Gastroesophageal sphincter (tissue), 4 donors: ENCODE measurements at regions not wholly inside any gene's neighbourhood (a gene's known extent, or its start where the extent isn't known, plus 50 kb on each side); places are given as distances from the start of the nearest gene placed in this dataset.

Experiments used
- ATAC-seq: fragments of 150-250 bp; one replicate; pipeline ENCODE4 v1.9.1; 2016; ENCODE audit warnings: mild to moderate bottlenecking, moderate library complexity
- H3K27ac ChIP-seq, 4 donors: fragments of 200-600 bp; sonication (generic) in 3 of 4; 1 replicate in 3 of 4; 2 replicates in 1 of 4; pipeline ENCODE4 v1.5.1; 2016 to 2019
- H3K27me3 ChIP-seq: fragments of 200-600 bp; sonication (generic); one replicate; pipeline ENCODE4 v1.5.1; 2019
- H3K36me3 ChIP-seq, 2 donors: fragments of 200-600 bp; sonication (generic); one replicate each; pipeline ENCODE4 v1.5.1; 2019; ENCODE audit warnings: control low read depth in 1 of 2
- H3K4me1 ChIP-seq, 3 donors: fragments of 200-600 bp; sonication (generic); 1 replicate in 2 of 3; 2 replicates in 1 of 3; pipeline ENCODE4 v1.5.1; 2016 to 2019; ENCODE audit warnings: control low read depth in 2 of 3
- H3K4me3 ChIP-seq, 2 donors: fragments of 200-600 bp; sonication (generic); one replicate each; pipeline ENCODE4 v1.5.1; 2019; ENCODE audit warnings: mild to moderate bottlenecking in 1 of 2, moderate library complexity in 1 of 2
- H3K9me3 ChIP-seq, 3 donors: fragments of 200-600 bp; sonication (generic); one replicate each; pipeline ENCODE4 v1.5.1; 2017 to 2019; ENCODE audit warnings: control low read depth in 2 of 3
- CTCF ChIP-seq, 4 experiments: fragments of 200-600 bp in 2 of 4; fragments of 450-650 bp in 2 of 4; sonication (generic) in 1 of 4; IDR thresholded peaks; one replicate each; pipeline ENCODE4 v1.5.1; 2017 to 2019; ENCODE audit warnings: antibody characterized with exemption in 4 of 4, mild to moderate bottlenecking in 2 of 4, moderate library complexity in 2 of 4
- EP300 ChIP-seq: sonication (generic); formaldehyde crosslinking; IDR thresholded peaks from one replicate; pipeline ENCODE4 v1.6.1; 2017; ENCODE audit warnings: antibody characterized with exemption, mild to moderate bottlenecking
- POLR2A ChIP-seq, 2 donors: fragments of 450-650 bp; IDR thresholded peaks; one replicate each; pipeline ENCODE4 v1.6.1; 2017; ENCODE audit warnings: antibody characterized with exemption in 2 of 2, mild to moderate bottlenecking in 2 of 2, moderate library complexity in 1 of 2
- POLR2AphosphoS5 ChIP-seq: sonication (generic); formaldehyde crosslinking; IDR thresholded peaks from one replicate; pipeline ENCODE4 v1.6.1; 2017; ENCODE audit warnings: antibody characterized with exemption
- WGBS, 2 donors: methylation state at CpG; one replicate each; pipeline ENCODE4 v1.1.5; 2018; ENCODE audit warnings: low coverage in 1 of 2; 5-methylcytosine and 5-hydroxymethylcytosine counted together

- 69 to 100% methylated on average over 4 of the region's 16 CpGs for WGBS, 2 donors
- no peaks in the 10 kb centered on the region for H3K4me1 ChIP-seq
- ATAC-seq, result no peak
- no peaks in the 10 kb centered on the region for H3K36me3 ChIP-seq
- TF ChIP-seq CTCF (IDR thresholded peaks at IDR 0.05), result no peak
- TF ChIP-seq POLR2A (IDR thresholded peaks at IDR 0.05), result no peak
- TF ChIP-seq POLR2AphosphoS5, result no peak
- TF ChIP-seq EP300, result no peak
- no peaks in the 10 kb centered on the region for H3K9me3 ChIP-seq
- no peak overlapping the region for H3K27ac ChIP-seq
- no peaks in the 10 kb centered on the region for H3K27me3 ChIP-seq
- no peak overlapping the region for H3K4me3 ChIP-seq
Observed at GRCh38 chr6:14857501-14857900, 388.4 kb upstream of the JARID2 start.

DNA sequence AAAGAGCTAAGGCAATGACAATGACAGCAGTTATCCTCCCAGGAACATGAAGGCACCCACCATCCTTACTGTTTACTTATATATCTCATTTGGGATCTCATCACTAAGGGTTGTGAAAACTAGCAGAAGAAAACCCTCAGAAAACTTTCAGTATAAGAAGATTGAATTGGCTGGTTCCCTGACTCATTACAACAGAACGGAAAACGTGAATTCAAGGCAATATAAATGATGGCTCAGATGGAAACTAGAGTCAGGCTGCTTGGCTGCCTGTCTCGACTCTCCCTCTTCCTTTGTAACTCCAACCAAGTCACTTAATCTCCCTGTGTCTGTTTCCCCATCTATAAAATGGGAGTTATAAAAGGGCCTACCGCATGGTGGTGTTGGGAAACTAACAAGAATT is 387.1 kb upstream of the JARID2 start:
- 44 to 65% methylated on average over 4 of the region's 4 CpGs for WGBS, 2 donors
- no peak for ATAC-seq
- H3K9me3 ChIP-seq, result no peaks in the 10 kb centered on the region
- H3K4me1 ChIP-seq, result no peaks in the 10 kb centered on the region
- TF ChIP-seq EP300, result no peak
- TF ChIP-seq POLR2A (IDR thresholded peaks at IDR 0.05), result no peak
- no peak for TF ChIP-seq POLR2AphosphoS5
- no peak for TF ChIP-seq CTCF (IDR thresholded peaks at IDR 0.05)
- no peaks in the 10 kb centered on the region for H3K27me3 ChIP-seq
- H3K36me3 ChIP-seq, result no peaks in the 10 kb centered on the region
- no peak overlapping the region for H3K27ac ChIP-seq
- no peak overlapping the region for H3K4me3 ChIP-seq

DNA sequence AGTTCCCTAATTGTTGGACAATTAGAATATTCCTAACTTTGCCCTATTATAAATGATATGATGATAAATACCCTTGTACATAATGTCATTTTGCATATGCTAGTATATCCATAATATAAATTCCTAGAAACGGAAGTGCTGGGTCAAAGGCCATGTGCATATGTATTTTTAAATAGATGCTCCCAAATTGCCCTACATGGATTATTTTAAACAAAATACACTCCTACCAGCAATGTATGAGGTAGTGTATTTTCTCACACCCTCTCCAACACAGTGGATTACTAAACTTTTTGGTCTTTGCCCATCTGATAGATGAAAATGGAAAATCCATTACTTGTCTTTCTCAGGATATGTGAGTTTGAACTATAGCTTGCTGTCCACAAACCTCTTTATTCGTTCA is 385.1 kb upstream of the JARID2 start:
- H3K27ac ChIP-seq, result no peak overlapping the region
- WGBS, 2 donors, result 63 to 76% methylated on average over 2 of the region's 2 CpGs
- no peaks in the 10 kb centered on the region for H3K9me3 ChIP-seq
- TF ChIP-seq POLR2A (IDR thresholded peaks at IDR 0.05) (no peak), CTCF (IDR thresholded peaks at IDR 0.05) (no peak), EP300 (no peak), POLR2AphosphoS5 (no peak)
- no peaks in the 10 kb centered on the region for H3K27me3 ChIP-seq
- no peak overlapping the region for H3K4me3 ChIP-seq
- no peaks in the 10 kb centered on the region for H3K36me3 ChIP-seq
- H3K4me1 ChIP-seq, result peaks cover 0 to 16% (median 4%) of the 10 kb centered on the region in 3 donors
- ATAC-seq, result no peak

DNA sequence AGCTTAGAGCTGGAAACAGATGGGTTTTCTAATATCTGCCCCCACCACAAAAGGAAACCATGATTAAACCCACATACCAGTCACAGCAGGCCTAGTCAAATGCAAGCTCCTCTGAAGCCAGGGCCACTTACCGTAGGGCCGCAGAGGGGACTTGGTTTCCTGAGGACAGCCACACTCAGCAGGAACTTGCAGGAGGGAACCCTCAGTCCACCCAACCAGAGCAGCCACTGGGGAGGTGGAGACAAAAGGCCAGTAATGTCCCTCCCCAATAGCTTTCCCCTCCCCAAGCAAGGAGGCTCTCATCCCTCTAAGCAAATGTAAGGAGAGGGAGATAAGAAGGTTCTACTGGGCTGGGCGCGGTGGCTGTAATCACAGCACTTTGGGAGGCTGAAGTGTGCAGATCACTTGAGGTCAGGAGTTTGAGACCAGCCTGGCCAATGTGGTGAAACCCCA is 384.4 kb upstream of the JARID2 start:
- ATAC-seq, result no peak
- TF ChIP-seq CTCF (IDR thresholded peaks at IDR 0.05) (no peak), POLR2AphosphoS5 (no peak), EP300 (no peak)
- no peaks in the 10 kb centered on the region for H3K36me3 ChIP-seq
- peaks cover 0 to 21% (median 5%) of the 10 kb centered on the region in 3 donors for H3K4me1 ChIP-seq
- no peak overlapping the region for H3K27ac ChIP-seq
- no peaks in the 10 kb centered on the region for H3K9me3 ChIP-seq
- no peaks in the 10 kb centered on the region for H3K27me3 ChIP-seq
- no peak overlapping the region for H3K4me3 ChIP-seq
- WGBS, 2 donors, result 95% methylated on average over 4 of the region's 4 CpGs; no CpG with 5 or more reads in 1 of the 2 donors

- Histone ChIP-seq H3K27me3 (no peaks in the 10 kb centered on the region), H3K4me3 (no peak overlapping the region), H3K9me3 (no peaks in the 10 kb centered on the region), H3K27ac (no peak overlapping the region), H3K36me3 (no peaks in the 10 kb centered on the region), H3K4me1 (peaks cover 0 to 21% (median 5%) of the 10 kb centered on the region in 3 donors)
- ATAC-seq, result no peak
- TF ChIP-seq POLR2A (IDR thresholded peaks at IDR 0.05), result no peak
- TF ChIP-seq CTCF (IDR thresholded peaks at IDR 0.05), result no peak
- no peak for TF ChIP-seq EP300
- TF ChIP-seq POLR2AphosphoS5, result no peak
- 91 to 100% methylated on average over 1 to 3 of the region's 3 CpGs for WGBS, 2 donors
Observed at GRCh38 chr6:14862845-14863244, 383.0 kb upstream of the JARID2 start.
